ENCODE measurements at regions not wholly inside any gene's neighbourhood (a gene's known extent, or its start where the extent isn't known, plus 50 kb on each side); places are given as distances from the start of the nearest gene placed in this dataset.

DNA sequence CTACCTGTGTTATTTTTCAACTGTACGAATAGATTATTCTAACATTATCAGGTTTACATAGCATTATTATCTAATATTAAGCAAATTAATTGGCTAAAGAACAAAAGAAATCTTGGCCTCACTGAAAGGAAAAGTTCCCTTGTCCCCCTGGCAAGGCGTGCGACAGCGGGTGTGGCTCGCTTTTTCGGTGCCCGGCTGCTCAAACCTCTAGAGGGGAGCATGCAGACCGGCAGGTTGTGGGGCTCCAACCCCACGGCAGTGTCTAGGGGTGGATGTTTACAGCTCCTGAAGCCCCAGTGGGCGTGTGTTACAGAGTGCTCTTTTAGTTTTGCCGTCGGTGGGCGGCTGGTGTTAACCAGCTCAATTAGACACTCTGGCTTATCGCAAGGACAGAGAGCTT lies 456.4 kb downstream of the TNS3 start:
- no peak overlapping the region for H3K56ac ChIP-seq (replicated peaks; ENCODE audit: insufficient read length, low read depth, low read length)
- no peaks in the 10 kb centered on the region for H3K36me3 ChIP-seq (ENCODE audit: control insufficient read depth in 2 of 4, insufficient read depth in 4 of 4, low read length in 3 of 4)
- TF ChIP-seq TAF1 (IDR thresholded peaks at IDR 0.05; ENCODE audit: low read depth, low read length) (no peak), SIRT6 (IDR thresholded peaks at IDR 0.05; ENCODE audit: low read length) (no peak), HDAC2 (IDR thresholded peaks at IDR 0.05; ENCODE audit: borderline replicate concordance in 1 of 2, low read depth in 2 of 2, low read length in 2 of 2) (no peak), GTF2F1 (IDR thresholded peaks at IDR 0.05; ENCODE audit: borderline replicate concordance, low read depth, low read length) (no peak), SRF (IDR thresholded peaks at IDR 0.05; ENCODE audit: low read depth, low read length) (no peak), JUN (IDR thresholded peaks at IDR 0.05; ENCODE audit: low read depth, low read length) (no peak), FOSL1 (IDR thresholded peaks at IDR 0.05; ENCODE audit: insufficient read depth, low read depth, low read length) (no peak), TCF12 (IDR thresholded peaks at IDR 0.05; ENCODE audit: low read depth, low read length) (no peak), KDM4A (IDR thresholded peaks at IDR 0.05; ENCODE audit: low read depth, low read length, severe bottlenecking) (no peak), RFX5 (IDR thresholded peaks at IDR 0.05; ENCODE audit: borderline replicate concordance, low read depth, low read length) (no peak), SUZ12 (IDR thresholded peaks at IDR 0.05; ENCODE audit: low read length) (no peak), BCL11A (IDR thresholded peaks at IDR 0.05; ENCODE audit: low read depth in 2 of 2, low read length in 2 of 2) (no peak), POLR2AphosphoS5 (IDR thresholded peaks at IDR 0.05; ENCODE audit: low read depth, low read length) (no peak), JUND (IDR thresholded peaks at IDR 0.05; ENCODE audit: low read length) (no peak), SAP30 (IDR thresholded peaks at IDR 0.05; ENCODE audit: insufficient read depth, insufficient replicate concordance, low read length) (no peak), NRF1 (IDR thresholded peaks at IDR 0.05; ENCODE audit: low read depth, low read length) (no peak)

More for the DNA sequence above, 456.4 kb downstream of the TNS3 start:
- no peak overlapping the region for H2BK5ac ChIP-seq (ENCODE audit: low read depth, low read length)
- H3K79me2 ChIP-seq (ENCODE audit: control insufficient read depth in 1 of 2, insufficient read depth in 2 of 2, low read length in 2 of 2): no peaks in the 10 kb centered on the region
- no peak overlapping the region for H2BK20ac ChIP-seq (ENCODE audit: low read length)
- H3K27ac ChIP-seq (ENCODE audit: low read depth, low read length): no peak overlapping the region
- no peaks in the 10 kb centered on the region for H3K23me2 ChIP-seq (ENCODE audit: low read depth, low read length)
- H4K8ac ChIP-seq (ENCODE audit: extremely low read depth, insufficient read depth, low read length): no peak overlapping the region
- no peak overlapping the region for H2AK5ac ChIP-seq (ENCODE audit: low read depth, low read length)
- no peak overlapping the region for H3K4me3 ChIP-seq (ENCODE audit: extremely low read depth in 1 of 4, insufficient read depth in 2 of 4, low read depth in 3 of 4, low read length in 4 of 4)
- no peak overlapping the region for H3K18ac ChIP-seq (ENCODE audit: extremely low read depth, low read length)
- no peak overlapping the region for H2BK15ac ChIP-seq (ENCODE audit: low read length)
- H3K79me1 ChIP-seq (ENCODE audit: low read depth, low read length): no peaks in the 10 kb centered on the region
- no peaks in the 10 kb centered on the region for H3K4me1 ChIP-seq (replicated peaks in 1 of 4; ENCODE audit: control insufficient read depth in 3 of 4, insufficient read depth in 4 of 4, low read length in 3 of 4)
- CTCF ChIA-PET (ENCODE audit: partially characterized antibody): interaction anchor here (1.0 to 1.4 kb wide), 2 partner anchors 54 to 1270 kb away, joined by 3 read pairs; no protein-coding TSS in a partner anchor
- H3K27me3 ChIP-seq (replicated peaks in 1 of 4; ENCODE audit: control insufficient read depth in 3 of 4, extremely low read depth in 1 of 4, insufficient read depth in 3 of 4, low read length in 3 of 4): no peaks in the 10 kb centered on the region
- no peak overlapping the region for H2AFZ ChIP-seq (ENCODE audit: low read length)
- no peak overlapping the region for H3K14ac ChIP-seq (ENCODE audit: insufficient read length)
- H3K9me3 ChIP-seq (ENCODE audit: insufficient read depth in 2 of 2, low read depth in 1 of 2, low read length in 1 of 2): no peaks in the 10 kb centered on the region
- POLR2A ChIA-PET (ENCODE audit: partially characterized antibody): no interaction called here
- H4K5ac ChIP-seq (ENCODE audit: insufficient read length, low read depth, low read length): no peak overlapping the region
- DNase-seq (ENCODE audit: low read depth in 1 of 2, low spot score in 2 of 2) (no peak), FAIRE-seq (no peak)
- no peaks in the 10 kb centered on the region for H4K20me1 ChIP-seq (replicated peaks in 1 of 2; ENCODE audit: control insufficient read depth in 1 of 2, insufficient read depth in 2 of 2, low read length in 2 of 2)
- H2BK120ac ChIP-seq (replicated peaks; ENCODE audit: low read depth, low read length): no peak overlapping the region
- H3K4ac ChIP-seq (replicated peaks; ENCODE audit: insufficient read length, low read depth, low read length): no peak overlapping the region
- no peak overlapping the region for H4K91ac ChIP-seq (replicated peaks; ENCODE audit: insufficient read length, low read length)
- 96% methylated on average over 14 of the region's 14 CpGs; no CpG with 5 or more reads in 1 of the 2 experiments for WGBS, 2 experiments (ENCODE audit: extremely low coverage in 1 of 2, insufficient coverage in 1 of 2, insufficient read length in 1 of 2, insufficient replicate concordance in 2 of 2, low coverage in 1 of 2, low lambda C conversion rate in 2 of 2, missing lambda C conversion rate in 1 of 2)
- no peak overlapping the region for H3K9ac ChIP-seq (replicated peaks in 1 of 4; ENCODE audit: extremely low read depth in 1 of 4, low read depth in 3 of 4, low read length in 3 of 4)
- H3K4me2 ChIP-seq (ENCODE audit: insufficient read depth in 1 of 2, low read depth in 2 of 2, low read length in 2 of 2): no peak overlapping the region
- H3K23ac ChIP-seq (ENCODE audit: insufficient read length): no peak overlapping the region
- no peak overlapping the region for H2BK12ac ChIP-seq (ENCODE audit: low read depth, low read length)

All from H1 (cell line).